ENCODE measurements at regions not wholly inside any gene's neighbourhood (a gene's known extent, or its start where the extent isn't known, plus 50 kb on each side); places are given as distances from the start of the nearest gene placed in this dataset.

GRCh38 chrY:7449860-7450259 lies 538.3 kb upstream of the AMELY start:
- H2BK15ac ChIP-seq (ENCODE audit: low read length) = no peak overlapping the region
- H3K18ac ChIP-seq (ENCODE audit: extremely low read depth, low read length) = no peak overlapping the region
- no peak overlapping the region for H2BK5ac ChIP-seq (ENCODE audit: low read depth, low read length)
- POLR2A ChIA-PET (ENCODE audit: partially characterized antibody) = interaction anchor here (0.6 kb wide), 1 partner anchor 19 kb away, joined by 3 read pairs; no protein-coding TSS in a partner anchor
- CTCF ChIA-PET (ENCODE audit: partially characterized antibody) = no interaction called here
- H3K9ac ChIP-seq (replicated peaks in 1 of 4; ENCODE audit: extremely low read depth in 1 of 4, low read depth in 3 of 4, low read length in 3 of 4) = no peak overlapping the region
- H3K4me3 ChIP-seq (ENCODE audit: extremely low read depth in 1 of 4, insufficient read depth in 2 of 4, low read depth in 3 of 4, low read length in 4 of 4) = no peak overlapping the region
- H4K91ac ChIP-seq (replicated peaks; ENCODE audit: insufficient read length, low read length) = no peak overlapping the region
- 100% methylated on average over 2 of the region's 2 CpGs; no CpG with 5 or more reads in 1 of the 2 experiments for WGBS, 2 experiments (ENCODE audit: extremely low coverage in 1 of 2, insufficient coverage in 1 of 2, insufficient read length in 1 of 2, insufficient replicate concordance in 2 of 2, low coverage in 1 of 2, low lambda C conversion rate in 2 of 2, missing lambda C conversion rate in 1 of 2)
- H2BK12ac ChIP-seq (ENCODE audit: low read depth, low read length) = no peak overlapping the region
- no peak overlapping the region for H4K8ac ChIP-seq (ENCODE audit: extremely low read depth, insufficient read depth, low read length)
- H3K27ac ChIP-seq (ENCODE audit: low read depth, low read length) = no peak overlapping the region
- H4K5ac ChIP-seq (ENCODE audit: insufficient read length, low read depth, low read length) = no peak overlapping the region
- no peak overlapping the region for H3K4ac ChIP-seq (replicated peaks; ENCODE audit: insufficient read length, low read depth, low read length)
- H3K14ac ChIP-seq (ENCODE audit: insufficient read length) = no peak overlapping the region
- no peak overlapping the region for H3K4me2 ChIP-seq (ENCODE audit: insufficient read depth in 1 of 2, low read depth in 2 of 2, low read length in 2 of 2)
- no peak overlapping the region for H2BK20ac ChIP-seq (ENCODE audit: low read length)
- no peak overlapping the region for H2AK5ac ChIP-seq (ENCODE audit: low read depth, low read length)
- no peaks in the 10 kb centered on the region for H3K27me3 ChIP-seq (replicated peaks in 1 of 4; ENCODE audit: control insufficient read depth in 3 of 4, extremely low read depth in 1 of 4, insufficient read depth in 3 of 4, low read length in 3 of 4)
- no peak overlapping the region for H3K56ac ChIP-seq (replicated peaks; ENCODE audit: insufficient read length, low read depth, low read length)
- no peaks in the 10 kb centered on the region for H3K79me2 ChIP-seq (ENCODE audit: control insufficient read depth in 1 of 2, insufficient read depth in 2 of 2, low read length in 2 of 2)
- no peak overlapping the region for H2AFZ ChIP-seq (ENCODE audit: low read length)
- H3K23me2 ChIP-seq (ENCODE audit: low read depth, low read length) = no peaks in the 10 kb centered on the region
- H3K79me1 ChIP-seq (ENCODE audit: low read depth, low read length) = no peaks in the 10 kb centered on the region
- H2BK120ac ChIP-seq (replicated peaks; ENCODE audit: low read depth, low read length) = no peak overlapping the region
- FAIRE-seq = peak; percentile 63
- DNase-seq (ENCODE audit: low read depth in 1 of 2, low spot score in 2 of 2) = no peak
- no peaks in the 10 kb centered on the region for H4K20me1 ChIP-seq (replicated peaks in 1 of 2; ENCODE audit: control insufficient read depth in 1 of 2, insufficient read depth in 2 of 2, low read length in 2 of 2)
- H3K36me3 ChIP-seq (ENCODE audit: control insufficient read depth in 2 of 4, insufficient read depth in 4 of 4, low read length in 3 of 4) = no peaks in the 10 kb centered on the region
- no peak overlapping the region for H3K23ac ChIP-seq (ENCODE audit: insufficient read length)
- no peaks in the 10 kb centered on the region for H3K4me1 ChIP-seq (replicated peaks in 1 of 4; ENCODE audit: control insufficient read depth in 3 of 4, insufficient read depth in 4 of 4, low read length in 3 of 4)
- no peaks in the 10 kb centered on the region for H3K9me3 ChIP-seq (ENCODE audit: insufficient read depth in 2 of 2, low read depth in 1 of 2, low read length in 1 of 2)
- TF ChIP-seq SP4 (IDR thresholded peaks at IDR 0.05; ENCODE audit: low read length) (no peak), CHD1 (IDR thresholded peaks at IDR 0.05; ENCODE audit: low read depth, low read length) (no peak), E2F6 (IDR thresholded peaks at IDR 0.05) (no peak)

Data from H1 (cell line).